ENCODE measurements at regions not wholly inside any gene's neighbourhood (a gene's known extent, or its start where the extent isn't known, plus 50 kb on each side); places are given as distances from the start of the nearest gene placed in this dataset.

- Mint-ChIP-seq H3K27me3 (peaks cover 67% of the 10 kb centered on the region), H3K4me1 (ENCODE audit: low read depth) (peaks cover 6% of the 10 kb centered on the region), H3K9me3 (ENCODE audit: low read depth) (no peaks in the 10 kb centered on the region), H3K27ac (no peak overlapping the region), H3K4me3 (ENCODE audit: low read depth) (no peak overlapping the region), H3K36me3 (ENCODE audit: insufficient read depth) (no peaks in the 10 kb centered on the region)
- TF ChIP-seq, protein P1, sequence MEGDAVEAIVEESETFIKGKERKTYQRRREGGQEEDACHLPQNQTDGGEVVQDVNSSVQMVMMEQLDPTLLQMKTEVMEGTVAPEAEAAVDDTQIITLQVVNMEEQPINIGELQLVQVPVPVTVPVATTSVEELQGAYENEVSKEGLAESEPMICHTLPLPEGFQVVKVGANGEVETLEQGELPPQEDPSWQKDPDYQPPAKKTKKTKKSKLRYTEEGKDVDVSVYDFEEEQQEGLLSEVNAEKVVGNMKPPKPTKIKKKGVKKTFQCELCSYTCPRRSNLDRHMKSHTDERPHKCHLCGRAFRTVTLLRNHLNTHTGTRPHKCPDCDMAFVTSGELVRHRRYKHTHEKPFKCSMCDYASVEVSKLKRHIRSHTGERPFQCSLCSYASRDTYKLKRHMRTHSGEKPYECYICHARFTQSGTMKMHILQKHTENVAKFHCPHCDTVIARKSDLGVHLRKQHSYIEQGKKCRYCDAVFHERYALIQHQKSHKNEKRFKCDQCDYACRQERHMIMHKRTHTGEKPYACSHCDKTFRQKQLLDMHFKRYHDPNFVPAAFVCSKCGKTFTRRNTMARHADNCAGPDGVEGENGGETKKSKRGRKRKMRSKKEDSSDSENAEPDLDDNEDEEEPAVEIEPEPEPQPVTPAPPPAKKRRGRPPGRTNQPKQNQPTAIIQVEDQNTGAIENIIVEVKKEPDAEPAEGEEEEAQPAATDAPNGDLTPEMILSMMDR (IDR thresholded peaks at IDR 0.05; ENCODE audit: unreplicated experiment) = no peak
- no peak for DNase-seq (ENCODE audit: low spot score, unreplicated experiment)
Measured at GRCh38 chr13:111633401-111633800, 313.0 kb downstream of the TEX29 start.

DNA sequence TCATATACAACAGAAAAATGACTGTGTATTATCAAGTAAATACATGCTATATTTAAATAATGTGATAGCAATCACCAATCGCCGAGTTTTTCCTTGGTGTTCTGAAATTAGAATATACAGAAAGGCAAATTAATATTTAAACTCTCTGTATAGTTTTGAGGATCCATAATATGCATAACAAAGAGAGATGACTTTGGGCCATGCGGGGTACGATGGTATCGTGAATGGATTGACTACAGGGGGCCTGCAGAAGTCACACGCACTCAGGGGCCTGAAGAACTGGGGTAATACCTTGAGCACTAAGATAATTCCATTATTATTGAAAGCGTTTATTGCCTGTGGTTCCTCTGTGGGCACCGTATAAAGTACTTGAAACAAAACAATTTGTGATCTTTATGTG lies 314.0 kb downstream of the TEX29 start:
- H3K4me1 Mint-ChIP-seq (ENCODE audit: low read depth) = peaks cover 6% of the 10 kb centered on the region
- H3K9me3 Mint-ChIP-seq (ENCODE audit: low read depth) = no peaks in the 10 kb centered on the region
- DNase-seq (ENCODE audit: low spot score, unreplicated experiment) = no peak
- H3K4me3 Mint-ChIP-seq (ENCODE audit: low read depth) = no peak overlapping the region
- no peaks in the 10 kb centered on the region for H3K36me3 Mint-ChIP-seq (ENCODE audit: insufficient read depth)
- H3K27me3 Mint-ChIP-seq = peaks cover 59% of the 10 kb centered on the region
- no peak overlapping the region for H3K27ac Mint-ChIP-seq
- TF ChIP-seq, protein P1 (IDR thresholded peaks at IDR 0.05; ENCODE audit: unreplicated experiment) = no peak

DNA sequence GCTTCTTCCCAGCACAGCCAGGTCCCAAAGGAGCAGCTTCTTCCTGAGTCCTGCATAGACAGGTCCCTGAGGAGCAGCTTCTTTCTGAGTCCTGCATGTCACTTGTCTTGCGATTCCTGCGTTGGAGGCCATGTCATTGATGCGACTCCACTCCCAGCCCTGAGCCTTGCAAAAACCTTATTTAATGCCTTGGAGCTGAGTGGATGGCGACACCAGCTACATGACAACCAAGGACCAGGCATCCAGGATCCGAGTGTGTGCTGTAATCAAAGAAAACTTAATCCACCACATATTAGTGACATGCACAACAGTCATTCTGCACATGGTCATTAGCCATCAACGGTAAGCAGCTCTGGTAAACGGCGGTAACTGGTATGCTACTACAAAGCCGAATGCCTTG lies 315.8 kb downstream of the TEX29 start:
- Mint-ChIP-seq H3K36me3 (ENCODE audit: insufficient read depth) (no peaks in the 10 kb centered on the region), H3K27me3 (peaks cover 57% of the 10 kb centered on the region), H3K27ac (no peak overlapping the region), H3K4me3 (ENCODE audit: low read depth) (no peak overlapping the region), H3K4me1 (ENCODE audit: low read depth) (peaks cover 6% of the 10 kb centered on the region), H3K9me3 (ENCODE audit: low read depth) (no peaks in the 10 kb centered on the region)
- TF ChIP-seq, protein P1 (IDR thresholded peaks at IDR 0.05; ENCODE audit: unreplicated experiment) = no peak
- DNase-seq (ENCODE audit: low spot score, unreplicated experiment) = no peak

- Mint-ChIP-seq H3K27me3 (peaks cover 62% of the 10 kb centered on the region), H3K4me3 (ENCODE audit: low read depth) (no peak overlapping the region), H3K4me1 (ENCODE audit: low read depth) (peaks cover 6% of the 10 kb centered on the region), H3K9me3 (ENCODE audit: low read depth) (no peaks in the 10 kb centered on the region), H3K36me3 (ENCODE audit: insufficient read depth) (no peaks in the 10 kb centered on the region), H3K27ac (no peak overlapping the region)
- no peak for DNase-seq (ENCODE audit: low spot score, unreplicated experiment)
- TF ChIP-seq, protein P1 (IDR thresholded peaks at IDR 0.05; ENCODE audit: unreplicated experiment) = no peak
Measured at GRCh38 chr13:111636804-111637203, 316.4 kb downstream of the TEX29 start.

- TF ChIP-seq, protein P1 (IDR thresholded peaks at IDR 0.05; ENCODE audit: unreplicated experiment) = no peak
- H3K36me3 Mint-ChIP-seq (ENCODE audit: insufficient read depth) = no peaks in the 10 kb centered on the region
- no peak for DNase-seq (ENCODE audit: low spot score, unreplicated experiment)
- H3K9me3 Mint-ChIP-seq (ENCODE audit: low read depth) = no peaks in the 10 kb centered on the region
- H3K4me1 Mint-ChIP-seq (ENCODE audit: low read depth) = peaks cover 2% of the 10 kb centered on the region
- no peak overlapping the region for H3K4me3 Mint-ChIP-seq (ENCODE audit: low read depth)
- H3K27ac Mint-ChIP-seq = no peak overlapping the region
- peaks cover 61% of the 10 kb centered on the region for H3K27me3 Mint-ChIP-seq
Measured at GRCh38 chr13:111637365-111637764, 316.9 kb downstream of the TEX29 start.

All from progenitor cell of endocrine pancreas (in vitro differentiated cells).